HG03432 (cell line): ENCODE measurements at regions not wholly inside any gene's neighbourhood (a gene's known extent, or its start where the extent isn't known, plus 50 kb on each side); places are given as distances from the start of the nearest gene placed in this dataset.

Experiments used
- ATAC-seq: cut with Tn5 transposase; IDR thresholded peaks from one replicate; pipeline ENCODE4 v1.9.1; 2021; ENCODE audit warnings: mild to moderate bottlenecking, moderate library complexity; ENCODE audit not compliant: unreplicated experiment

DNA sequence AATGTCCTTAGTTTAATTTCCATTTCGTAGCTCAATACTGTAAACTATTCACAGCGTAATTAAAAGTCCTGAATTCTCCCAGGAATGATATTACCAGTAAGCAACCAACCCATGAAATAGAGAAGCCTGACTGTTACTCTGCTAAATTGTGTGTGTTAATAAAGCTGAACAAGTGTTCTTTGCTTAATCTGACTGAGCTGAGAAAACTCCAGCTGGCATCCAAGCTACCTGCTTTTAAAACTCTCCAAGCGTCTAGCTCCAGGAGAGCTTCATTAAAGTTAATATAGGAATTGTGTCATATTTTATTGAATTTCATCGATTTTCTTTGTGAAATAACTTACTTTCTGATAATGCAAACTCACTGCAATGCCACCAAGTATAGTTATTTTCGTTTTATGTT is 524.4 kb downstream of the SLC16A7 start:
- ATAC-seq: no peak

DNA sequence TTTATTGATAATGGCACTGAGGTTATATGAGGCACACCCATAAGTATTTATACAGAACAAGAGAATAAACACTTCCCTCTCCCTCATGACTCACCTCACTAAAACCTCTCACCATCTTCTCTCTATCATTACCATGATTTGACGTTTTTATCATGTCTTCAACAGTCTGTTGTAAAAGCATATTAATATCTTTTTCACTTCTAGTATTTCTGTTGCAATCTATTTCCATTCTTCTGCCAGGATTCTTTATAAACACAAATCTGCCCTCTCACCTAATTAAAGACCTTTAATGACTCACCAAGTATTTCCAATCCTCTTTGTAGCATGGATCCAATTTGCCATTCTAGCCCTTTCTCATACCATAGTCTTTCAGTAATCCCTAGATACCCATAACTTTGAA is 527.7 kb downstream of the SLC16A7 start:
- ATAC-seq: no peak

DNA sequence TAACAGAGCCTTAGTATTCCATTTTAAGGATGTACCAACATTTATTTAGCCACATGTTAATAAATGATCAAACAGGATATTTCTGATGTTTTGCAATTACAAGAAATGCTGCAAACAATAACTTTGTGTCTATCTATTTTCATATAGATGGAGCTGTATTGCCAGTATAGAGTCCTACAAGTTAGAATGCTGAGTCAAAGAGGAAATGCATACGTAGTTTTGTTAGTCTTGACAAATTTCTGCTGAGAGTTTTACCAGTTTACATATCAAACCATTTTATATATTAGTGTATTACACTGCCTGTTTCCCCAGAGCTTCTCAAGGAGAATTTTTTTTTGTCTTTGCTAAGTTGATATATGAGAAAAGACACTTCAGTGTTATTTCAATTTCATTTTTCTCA is 541.7 kb downstream of the SLC16A7 start:
- ATAC-seq: no peak

DNA sequence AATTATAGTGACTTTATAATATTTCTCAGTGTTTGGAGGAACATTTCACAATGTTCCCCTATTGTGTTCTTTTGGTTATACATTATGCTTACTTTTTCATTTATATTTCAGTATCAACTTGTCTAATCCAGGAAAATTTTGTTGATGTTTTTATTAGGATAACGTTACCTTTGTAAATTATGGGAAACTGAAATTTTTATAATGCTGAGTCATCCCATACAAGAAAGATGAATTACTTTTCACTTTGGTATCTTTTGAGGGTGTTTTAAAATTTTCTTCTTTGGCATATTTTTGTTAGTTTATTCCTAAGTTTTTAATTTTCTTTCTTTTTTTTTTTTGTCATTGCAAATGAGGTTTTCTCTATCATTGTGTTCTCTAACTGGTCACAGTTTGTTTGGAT is 542.7 kb downstream of the SLC16A7 start:
- ATAC-seq: no peak

DNA sequence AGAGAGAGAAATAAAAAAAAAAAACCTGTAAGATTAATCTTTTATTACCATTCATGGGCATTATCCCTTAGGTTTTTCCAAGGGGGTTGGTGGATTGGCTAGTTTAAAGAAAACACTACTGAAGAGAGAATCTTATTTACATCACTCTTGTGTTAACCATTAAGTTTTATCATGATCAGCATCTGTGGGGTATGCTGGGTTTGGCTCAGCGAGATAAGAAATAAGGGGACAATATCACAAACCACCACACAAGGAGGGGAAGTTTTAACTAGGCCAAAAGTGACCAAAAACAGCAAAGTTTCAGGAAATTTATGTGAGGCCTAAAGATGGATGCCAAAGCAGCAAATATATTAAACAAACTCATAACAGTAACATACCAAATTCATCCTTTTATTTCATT is 548.6 kb downstream of the SLC16A7 start:
- no peak for ATAC-seq

DNA sequence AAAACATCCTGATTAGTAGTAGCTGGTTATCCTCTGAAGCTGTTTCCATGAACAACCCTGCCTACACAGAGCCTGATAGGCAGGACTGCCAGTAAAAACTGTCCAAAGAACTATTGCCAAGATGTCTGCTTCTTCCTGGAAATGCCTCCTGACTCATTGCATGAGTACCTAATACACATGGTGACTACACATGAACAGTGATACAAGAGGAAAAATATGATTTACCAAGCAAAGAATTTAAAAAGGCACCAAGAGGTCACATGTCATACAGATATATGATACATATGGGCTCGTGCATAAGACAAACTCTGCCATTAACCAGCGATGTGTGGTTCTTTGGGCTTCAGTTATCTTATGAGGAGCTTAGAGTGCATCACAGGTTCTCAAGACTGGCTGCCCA is 552.3 kb downstream of the SLC16A7 start:
- ATAC-seq: no peak

DNA sequence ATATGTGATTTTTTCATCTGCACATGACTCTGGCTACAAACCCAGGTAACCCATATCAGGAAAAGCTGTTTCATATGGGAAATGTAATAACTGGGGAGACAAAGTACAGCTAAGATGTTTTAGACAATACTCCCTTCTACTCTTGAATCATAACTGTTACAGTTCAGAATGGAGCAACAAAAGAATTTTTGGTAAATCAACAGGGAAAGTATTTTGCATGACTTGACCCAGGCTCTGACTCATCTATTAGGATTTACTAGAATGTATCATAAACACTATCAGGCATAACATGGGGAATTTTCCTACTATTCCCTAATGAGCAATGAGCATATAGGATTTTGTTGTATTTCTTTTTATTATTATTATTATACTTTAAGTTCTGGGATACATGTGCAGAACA is 553.0 kb downstream of the SLC16A7 start:
- no peak for ATAC-seq

DNA sequence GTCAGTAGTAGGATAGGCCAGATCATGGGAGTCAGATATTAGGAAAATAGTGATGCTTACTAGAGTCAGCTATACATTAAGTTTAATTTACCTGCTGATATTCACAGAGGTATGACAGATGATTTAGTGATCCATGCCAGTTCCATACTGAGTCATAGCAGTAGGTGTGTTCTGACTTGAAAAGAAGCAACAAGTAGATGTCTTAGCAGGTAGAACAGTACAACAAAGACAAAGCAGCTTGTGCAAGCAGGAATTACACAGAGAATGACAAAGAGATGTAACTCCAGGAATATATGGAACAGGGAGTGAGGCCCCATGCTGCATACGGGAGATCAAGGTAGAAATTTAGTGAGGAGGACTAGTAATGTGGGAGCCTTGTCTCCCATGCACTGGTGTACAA is 556.9 kb downstream of the SLC16A7 start:
- no peak for ATAC-seq

DNA sequence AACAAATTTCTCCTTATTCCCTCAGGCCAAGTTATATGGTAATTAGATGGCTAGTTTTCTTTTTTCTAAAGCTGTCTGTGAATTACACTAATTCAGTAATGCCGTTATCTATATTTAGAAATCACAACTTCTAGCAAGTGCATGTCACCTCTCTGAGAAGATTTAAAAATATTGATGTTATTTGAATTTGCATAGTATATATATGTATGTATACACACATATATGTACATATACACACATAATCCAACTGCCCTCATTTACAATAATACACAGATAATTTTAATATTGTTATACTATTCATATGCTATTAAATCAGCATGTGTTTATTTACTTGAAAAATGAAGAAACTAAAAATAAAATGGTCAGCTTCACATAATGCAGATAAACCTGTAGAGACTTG is 563.9 kb downstream of the SLC16A7 start:
- ATAC-seq: no peak

DNA sequence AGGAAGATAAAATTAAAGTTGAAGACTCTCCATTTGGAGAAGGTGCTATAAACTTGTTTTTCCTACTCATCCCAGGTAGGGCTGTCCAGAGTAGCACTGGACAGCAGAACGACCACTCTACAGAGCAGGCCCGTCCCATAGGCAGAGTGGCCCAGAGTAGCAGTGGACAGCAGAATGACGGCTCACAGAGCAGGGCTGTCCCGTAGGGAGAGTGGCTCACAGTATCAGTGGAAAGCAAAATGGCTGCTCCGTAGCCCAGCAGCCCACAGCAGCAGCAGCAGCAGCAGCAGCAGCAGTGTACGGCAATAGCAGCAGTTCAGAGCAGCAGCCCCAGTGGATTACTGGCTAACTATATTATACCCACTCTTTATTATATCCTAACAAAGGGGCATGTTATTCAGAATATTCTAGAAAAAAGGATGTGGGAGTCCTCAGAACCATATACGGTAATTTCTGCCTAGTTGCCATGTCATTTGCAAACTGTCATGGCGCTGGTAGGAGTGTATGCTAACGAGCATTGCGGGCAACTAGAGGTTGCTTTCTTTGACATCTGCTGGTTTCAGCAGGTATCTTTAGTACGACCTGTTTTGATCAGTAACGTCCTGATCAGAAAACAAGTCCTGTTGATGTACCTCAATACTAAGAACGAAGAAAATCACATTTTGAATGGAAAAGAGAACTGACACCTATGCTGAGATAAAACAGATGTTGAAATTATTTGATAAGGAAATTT is 567.3 kb downstream of the SLC16A7 start:
- no peak for ATAC-seq

DNA sequence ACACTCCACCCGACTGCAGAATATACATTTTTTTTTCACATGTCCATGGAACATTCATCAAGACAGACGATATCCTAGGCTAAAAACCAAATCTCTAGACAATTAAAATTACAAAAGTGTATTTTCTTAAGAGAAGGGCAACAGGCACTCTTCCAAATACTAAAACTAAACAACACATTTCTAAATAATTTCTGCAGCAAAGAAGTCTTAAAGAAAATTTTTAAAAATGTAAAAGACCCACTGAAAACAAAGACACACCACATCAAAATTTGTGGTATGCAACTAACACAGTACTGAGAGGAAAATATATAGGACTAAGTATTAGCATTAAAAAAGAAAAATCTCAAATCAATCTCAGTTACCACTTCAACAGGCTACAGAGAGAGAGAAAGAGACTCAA is 570.0 kb downstream of the SLC16A7 start:
- ATAC-seq: no peak

DNA sequence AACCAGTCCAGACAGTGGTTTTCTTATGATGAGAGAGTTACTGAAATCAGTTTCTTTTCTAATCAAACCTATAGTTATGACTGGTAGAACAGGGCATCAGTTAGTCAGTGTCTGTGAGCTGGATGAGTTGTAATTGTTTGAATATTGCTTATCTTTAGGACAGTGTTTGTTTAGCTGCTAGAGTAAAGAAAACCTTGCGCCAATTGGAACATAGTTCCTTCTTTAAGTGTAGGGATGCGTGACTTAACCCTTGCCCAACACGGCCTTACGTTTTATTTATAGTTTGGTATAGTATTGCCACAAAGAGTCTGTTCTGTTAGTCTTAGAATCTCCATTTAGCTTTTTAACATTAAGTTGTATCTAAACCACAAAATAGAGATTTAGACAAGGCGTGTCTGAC is 572.6 kb downstream of the SLC16A7 start:
- no peak for ATAC-seq

DNA sequence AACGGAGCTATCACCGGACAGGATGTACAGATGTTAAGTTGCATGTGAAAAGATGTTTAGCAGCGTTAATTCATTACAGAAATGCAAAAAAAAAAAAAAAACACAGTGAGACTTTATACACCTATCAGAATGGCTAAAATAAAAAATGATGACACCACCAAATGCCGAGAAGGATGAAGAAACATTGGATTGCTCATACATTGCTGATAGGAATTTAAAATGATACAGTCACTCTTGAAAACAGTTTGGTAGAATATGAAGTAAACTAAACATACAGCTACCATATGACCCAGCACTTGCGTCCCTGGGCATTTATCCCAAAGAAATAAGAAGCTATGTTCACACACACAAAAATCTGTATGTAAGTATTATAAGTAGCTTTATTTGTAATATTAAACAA is 574.1 kb downstream of the SLC16A7 start:
- ATAC-seq: no peak

DNA sequence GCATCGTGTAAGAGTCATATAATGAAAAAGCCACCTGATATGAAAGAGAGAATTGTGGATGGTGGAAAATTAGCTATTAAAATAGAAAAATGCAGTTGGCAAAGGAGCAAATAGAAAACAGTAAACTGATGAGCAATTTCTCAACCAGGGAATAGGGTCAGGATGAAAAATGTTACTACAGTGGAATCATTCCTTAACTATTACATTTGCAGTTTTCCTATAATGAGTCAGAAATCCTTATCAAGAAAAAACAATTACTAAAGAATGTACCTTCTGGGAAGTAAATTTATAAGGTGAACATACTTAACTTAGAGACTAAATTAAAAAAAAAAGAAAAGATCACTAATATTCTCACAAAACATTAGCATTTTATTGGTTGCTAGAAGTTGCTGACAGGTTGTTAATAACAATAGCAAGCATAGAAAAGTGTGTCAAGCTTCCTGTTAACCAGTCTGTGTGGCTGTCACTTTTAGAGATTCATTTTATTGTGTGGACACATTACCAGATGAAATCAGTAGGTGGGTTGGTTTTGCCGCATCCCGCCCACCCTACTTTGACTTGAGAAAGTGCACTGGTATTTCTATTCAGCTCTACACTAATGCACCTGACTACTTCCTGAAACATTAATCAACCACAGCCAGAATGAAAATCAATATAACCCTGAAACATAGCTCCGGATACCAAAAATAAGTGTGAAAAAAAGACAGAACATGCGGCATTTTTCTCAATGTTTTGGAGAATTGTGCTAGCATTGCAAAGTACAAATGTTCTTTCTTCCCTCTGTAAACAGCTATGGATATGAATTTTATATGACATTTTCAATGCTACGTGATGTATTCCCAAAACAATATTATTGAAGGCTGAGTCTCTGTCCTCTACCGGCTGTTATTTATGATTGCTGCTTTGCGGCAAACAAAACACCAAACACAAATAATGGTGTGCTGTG is 576.7 kb downstream of the SLC16A7 start:
- no peak for ATAC-seq

DNA sequence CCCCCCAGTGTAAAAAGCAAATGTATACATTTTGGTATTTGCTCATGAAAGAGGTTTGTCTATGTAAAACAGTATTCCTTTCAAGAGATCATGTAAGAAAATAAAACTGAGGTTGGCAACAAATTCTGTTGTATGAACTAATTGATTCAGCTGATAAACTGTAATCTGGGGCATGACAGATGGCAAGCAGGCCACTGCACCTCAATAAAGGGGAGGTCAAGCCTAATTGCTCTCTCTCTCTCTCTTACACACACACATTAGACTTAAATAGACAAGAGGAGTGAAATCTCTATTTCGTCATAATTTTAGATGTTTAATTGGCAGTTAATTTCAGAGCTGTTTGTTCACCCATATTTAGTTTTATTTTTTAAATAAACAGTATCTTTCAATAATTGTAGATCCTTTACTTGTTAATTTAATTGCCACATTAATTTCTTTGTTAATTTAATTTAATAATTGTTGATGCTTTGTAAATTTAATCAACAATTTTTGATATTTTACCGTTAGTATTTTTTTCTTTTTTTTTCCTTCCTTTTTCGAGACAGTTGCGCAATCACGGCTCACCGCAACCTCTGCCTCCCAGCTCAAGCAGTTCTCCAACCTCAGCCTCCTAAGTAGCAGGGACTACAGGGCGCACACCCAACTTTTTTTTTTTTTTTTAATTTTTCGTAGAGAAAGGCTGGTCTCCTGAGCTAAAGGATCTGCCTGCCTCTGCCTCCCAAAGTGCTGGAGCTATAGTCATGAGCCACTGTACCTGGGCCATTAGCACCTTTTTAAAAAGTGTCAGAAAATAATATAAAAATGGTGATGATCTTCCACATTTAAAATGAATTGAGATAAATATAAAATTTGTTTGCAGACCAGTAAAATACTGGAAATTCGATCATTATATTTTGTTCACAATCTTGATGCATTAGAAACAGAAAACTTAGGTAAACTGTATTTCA is 577.7 kb downstream of the SLC16A7 start:
- no peak for ATAC-seq

DNA sequence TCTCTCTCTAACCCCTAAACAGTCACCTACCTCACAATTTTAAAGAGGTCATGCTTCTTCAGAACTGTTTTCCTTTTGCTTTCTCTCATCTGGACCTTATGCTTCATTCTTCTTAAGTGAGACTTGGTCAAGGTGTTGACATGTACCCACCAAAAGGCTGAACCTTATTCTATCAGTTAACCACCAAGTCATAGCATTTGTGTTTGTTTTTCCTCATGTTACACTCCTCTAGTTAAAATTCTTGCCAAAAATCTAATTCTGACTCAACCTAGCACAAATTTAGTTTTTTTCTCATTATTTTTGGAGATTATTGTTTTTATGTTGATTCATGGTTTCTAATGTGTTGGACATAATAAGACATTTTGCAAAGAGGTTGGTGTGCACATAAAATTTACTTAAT is 578.6 kb downstream of the SLC16A7 start:
- ATAC-seq: no peak

DNA sequence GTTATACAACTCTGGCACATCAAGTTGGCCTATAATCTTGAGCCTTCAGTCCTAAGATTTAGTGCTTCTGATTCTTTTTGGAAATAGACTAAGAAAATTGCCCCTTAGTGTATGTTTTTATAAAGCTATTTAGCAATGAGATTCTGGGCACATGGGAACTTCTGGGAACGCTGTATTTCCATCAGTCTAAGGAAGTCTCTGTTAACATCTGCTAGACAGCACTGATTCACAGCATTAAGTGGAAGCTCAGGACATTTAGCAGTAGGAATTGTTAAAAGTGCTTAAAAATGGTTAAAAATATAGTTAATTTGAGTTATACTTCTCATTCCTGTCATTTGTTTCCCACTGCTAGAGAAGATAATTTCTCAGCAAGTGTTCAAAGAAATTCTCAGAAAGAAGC is 579.1 kb downstream of the SLC16A7 start:
- no peak for ATAC-seq

DNA sequence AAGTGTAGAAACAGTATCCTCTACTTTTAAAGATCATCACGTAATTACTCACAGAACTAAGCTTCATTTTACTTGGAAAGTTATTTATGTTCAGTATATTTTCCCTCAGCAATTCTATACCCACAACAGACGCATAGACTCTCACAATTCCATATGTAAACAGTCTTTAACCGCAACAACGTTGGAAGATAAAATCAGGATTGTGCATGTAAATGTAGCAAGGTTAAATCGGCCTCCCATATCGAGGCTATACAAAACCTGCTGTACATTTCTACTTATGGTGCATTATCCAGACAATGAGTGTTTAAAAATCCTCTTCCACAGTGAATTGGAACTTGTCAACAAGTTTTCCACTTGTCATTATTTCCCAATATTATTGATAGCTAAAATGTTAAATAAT is 581.1 kb downstream of the SLC16A7 start:
- ATAC-seq: no peak

DNA sequence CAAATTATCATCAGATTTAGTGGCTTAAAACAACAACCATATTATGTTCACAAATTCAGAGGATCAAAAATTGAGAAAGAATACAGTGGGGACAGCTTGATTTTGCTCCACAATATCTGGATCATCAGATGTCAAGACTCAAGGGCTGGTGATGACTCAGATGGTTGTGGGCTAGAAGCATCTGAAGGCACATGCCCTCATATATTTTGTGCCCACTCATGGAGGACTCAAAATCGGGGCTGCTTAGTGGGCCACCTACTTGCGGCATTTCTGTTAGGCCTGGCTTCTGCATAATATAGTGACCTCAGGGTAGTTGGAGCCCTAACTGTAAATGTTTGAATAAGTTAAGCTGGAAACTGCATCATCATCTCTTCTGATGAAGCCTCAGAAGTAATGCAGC is 584.5 kb downstream of the SLC16A7 start:
- ATAC-seq: no peak

DNA sequence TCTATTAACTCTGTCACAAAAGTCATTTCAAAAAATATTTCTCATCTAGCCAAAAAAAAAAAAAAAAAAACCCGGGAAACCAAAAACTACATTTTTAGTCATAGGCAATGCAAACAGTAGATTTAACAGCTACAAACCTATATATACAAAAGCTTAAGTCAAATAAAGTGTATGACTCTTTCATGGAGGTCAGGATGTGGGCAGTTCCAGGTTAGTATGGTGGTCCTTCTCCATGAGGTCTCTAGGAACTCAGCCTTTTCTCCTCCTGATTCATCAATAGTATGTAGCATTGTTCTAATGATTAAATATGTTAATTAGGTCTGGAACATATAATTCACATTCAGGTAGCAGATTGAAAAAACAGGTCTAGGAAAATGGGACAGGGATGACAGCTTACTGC is 586.5 kb downstream of the SLC16A7 start:
- no peak for ATAC-seq

DNA sequence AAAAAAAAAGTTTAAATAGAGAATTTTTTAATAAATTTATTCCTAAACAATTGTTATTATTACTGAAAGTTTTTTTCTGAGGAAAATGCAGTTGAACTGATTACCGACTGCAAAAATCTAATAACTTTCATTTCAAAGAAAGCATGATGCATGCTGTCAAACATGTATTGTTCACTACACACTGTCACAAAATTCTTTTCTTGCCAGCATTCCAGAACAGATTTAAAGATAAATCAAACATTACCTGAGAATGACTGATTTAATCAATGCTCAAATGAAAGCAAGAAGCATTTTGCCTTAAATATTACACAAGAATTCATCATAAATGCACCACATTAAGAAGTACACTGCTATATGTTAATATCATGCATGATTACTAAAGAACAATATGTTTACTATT is 588.3 kb downstream of the SLC16A7 start:
- no peak for ATAC-seq
